ENCODE measurements at regions not wholly inside any gene's neighbourhood (a gene's known extent, or its start where the extent isn't known, plus 50 kb on each side); places are given as distances from the start of the nearest gene placed in this dataset.
"Not testable (repeated sequence)": the region's sequence is repeated elsewhere in the genome, so short reads cannot be mapped to it uniquely, and the experiment has no call there.

DNA sequence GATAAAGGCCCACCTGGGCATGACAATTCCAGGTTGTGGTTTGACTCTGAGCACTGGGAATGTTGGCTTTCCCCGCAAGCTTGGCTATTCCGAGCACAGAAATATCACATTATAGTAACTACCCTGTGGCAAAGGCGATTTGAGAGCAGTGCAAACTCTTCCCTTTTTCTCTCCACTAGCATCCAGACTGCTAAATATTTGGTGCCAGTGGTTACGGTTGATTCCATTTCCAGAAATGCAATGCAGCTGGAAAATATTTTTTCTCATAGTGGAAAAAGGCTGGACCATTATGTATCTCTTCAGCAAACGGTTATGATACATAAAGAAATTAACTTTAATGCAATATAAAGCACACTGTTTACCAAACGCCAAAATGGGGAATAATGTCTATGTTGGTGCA lies 158.0 kb downstream of the ENC1 start:
- no peak overlapping the region for H3K4me3 ChIP-seq
- no peak for DNase-seq
- H3K36me3 ChIP-seq = no peaks in the 10 kb centered on the region
- H3K27me3 ChIP-seq = no peaks in the 10 kb centered on the region
- H3K9me3 ChIP-seq = no peaks in the 10 kb centered on the region

DNA sequence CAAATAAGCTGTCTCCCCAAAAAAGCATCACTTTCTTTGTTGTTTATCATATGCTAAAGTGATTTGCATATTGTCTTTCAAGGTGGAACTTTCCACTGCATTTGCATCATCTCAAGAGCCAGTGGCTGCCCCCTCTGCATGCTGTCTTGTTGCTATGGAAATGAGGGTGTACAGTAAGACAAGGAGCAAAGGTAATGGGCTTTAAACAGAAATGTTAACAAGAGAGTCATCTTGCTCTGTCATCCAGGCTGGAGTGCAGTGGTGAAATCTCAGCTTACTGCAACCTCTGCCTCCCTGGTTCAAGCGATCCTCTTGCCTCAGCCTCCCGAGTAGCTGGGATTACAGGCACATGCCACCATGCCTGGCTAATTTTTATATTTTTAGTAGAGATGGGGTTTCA lies 159.2 kb downstream of the ENC1 start:
- not testable (repeated sequence) for H3K27me3 ChIP-seq, H3K9me3 ChIP-seq, H3K4me3 ChIP-seq, H3K36me3 ChIP-seq, DNase-seq

DNA sequence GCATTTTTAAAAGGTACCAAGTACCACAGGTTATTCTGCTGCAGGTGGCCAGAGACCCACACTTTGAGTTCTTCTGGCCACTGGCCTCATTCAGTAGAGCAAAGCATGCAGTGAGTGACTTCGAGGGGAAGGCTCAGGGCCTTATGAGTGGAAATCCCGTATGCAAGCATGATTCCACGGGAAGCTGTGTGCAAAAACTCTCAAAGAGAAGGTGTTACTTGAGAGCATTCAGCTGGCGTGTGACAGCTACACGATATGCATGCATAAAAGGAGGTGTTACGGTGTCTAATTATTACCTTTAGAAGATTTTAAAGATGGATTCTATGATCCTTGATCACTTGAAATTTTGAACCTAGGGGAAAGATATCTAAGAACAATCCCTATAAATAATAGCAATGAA lies 160.3 kb downstream of the ENC1 start:
- no peaks in the 10 kb centered on the region for H3K36me3 ChIP-seq
- DNase-seq = no peak
- no peaks in the 10 kb centered on the region; the same call in 1 of the 2 replicates for H3K27me3 ChIP-seq
- H3K4me3 ChIP-seq = no peak overlapping the region
- H3K9me3 ChIP-seq = no peaks in the 10 kb centered on the region

DNA sequence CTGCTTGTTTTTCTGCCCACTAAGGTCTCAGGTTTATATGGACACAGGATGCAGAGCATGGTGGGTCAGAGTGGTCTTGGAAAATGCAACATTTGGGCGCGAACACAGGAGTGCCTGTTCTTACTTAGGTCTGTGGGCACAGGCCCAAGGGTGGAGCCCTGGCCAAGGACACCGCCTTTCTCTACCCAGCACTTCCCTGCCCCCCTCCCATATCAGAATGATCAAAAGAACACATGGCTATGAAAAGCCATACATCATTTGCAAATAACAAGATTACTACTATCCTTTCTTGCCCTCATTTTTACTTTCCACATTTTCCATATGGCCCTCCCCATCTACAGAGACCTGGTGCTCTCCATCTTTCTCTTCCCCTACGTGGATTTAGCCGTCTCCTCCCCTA lies 162.2 kb downstream of the ENC1 start:
- Histone ChIP-seq H3K9me3 (no peaks in the 10 kb centered on the region), H3K4me3 (no peak overlapping the region), H3K36me3 (no peaks in the 10 kb centered on the region), H3K27me3 (no peaks in the 10 kb centered on the region; the same call in 1 of the 2 replicates)
- no peak for DNase-seq

DNA sequence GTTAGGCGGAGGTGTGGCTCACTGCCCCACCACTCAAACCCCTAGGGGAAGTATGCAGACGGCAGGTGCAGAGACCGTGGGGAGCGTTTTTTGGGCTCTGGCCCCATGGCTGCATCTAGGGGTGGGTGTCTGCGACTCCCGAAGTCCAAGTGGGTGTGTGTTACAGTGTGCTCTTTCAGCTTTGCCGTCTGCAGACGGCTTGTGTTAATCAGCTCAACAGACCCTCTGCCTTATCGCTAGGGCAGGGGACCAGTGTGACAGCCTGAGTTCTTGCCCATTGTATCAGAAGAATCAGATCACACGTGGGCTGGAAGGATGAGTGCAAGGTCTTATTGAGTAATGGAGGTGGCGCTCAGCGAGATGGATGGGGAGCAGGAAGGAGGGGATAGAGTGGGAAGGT lies 162.8 kb downstream of the ENC1 start:
- Histone ChIP-seq H3K4me3 (no peak overlapping the region), H3K27me3 (no peaks in the 10 kb centered on the region; the same call in 1 of the 2 replicates), H3K9me3 (no peaks in the 10 kb centered on the region), H3K36me3 (no peaks in the 10 kb centered on the region)
- no peak for DNase-seq

DNA sequence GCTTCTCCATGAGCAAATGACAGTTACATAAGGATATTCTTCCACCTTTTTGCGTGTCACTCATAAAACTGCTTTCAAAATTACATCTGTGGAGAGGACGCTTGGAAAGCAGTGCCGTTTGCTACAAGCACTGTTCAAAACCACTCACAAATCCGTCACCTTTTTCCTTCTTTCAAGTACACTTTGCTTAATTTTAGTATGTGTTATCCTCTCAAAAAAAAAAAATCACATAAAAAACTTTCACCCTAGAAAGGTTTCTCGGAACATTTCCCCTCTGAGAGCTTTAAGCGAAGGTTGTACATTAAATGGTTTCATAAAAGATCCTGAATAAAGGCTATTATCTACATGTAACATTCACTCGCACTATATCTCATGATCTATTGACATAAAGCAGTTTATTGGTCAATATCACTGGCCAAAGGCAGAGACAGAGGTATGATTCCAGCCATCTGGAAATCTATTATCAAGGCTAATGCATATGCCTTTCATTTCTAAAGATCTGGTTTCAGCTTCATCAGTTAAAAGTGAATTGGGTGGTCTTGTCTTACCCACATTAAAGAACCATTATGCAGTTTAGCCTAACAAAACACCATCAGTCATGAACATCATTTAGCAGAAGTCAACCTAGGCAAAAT lies 163.6 kb downstream of the ENC1 start:
- no peak for DNase-seq
- H3K36me3 ChIP-seq = no peaks in the 10 kb centered on the region
- no peak overlapping the region for H3K4me3 ChIP-seq
- no peaks in the 10 kb centered on the region for H3K9me3 ChIP-seq
- no peaks in the 10 kb centered on the region; the same call in 1 of the 2 replicates for H3K27me3 ChIP-seq

DNA sequence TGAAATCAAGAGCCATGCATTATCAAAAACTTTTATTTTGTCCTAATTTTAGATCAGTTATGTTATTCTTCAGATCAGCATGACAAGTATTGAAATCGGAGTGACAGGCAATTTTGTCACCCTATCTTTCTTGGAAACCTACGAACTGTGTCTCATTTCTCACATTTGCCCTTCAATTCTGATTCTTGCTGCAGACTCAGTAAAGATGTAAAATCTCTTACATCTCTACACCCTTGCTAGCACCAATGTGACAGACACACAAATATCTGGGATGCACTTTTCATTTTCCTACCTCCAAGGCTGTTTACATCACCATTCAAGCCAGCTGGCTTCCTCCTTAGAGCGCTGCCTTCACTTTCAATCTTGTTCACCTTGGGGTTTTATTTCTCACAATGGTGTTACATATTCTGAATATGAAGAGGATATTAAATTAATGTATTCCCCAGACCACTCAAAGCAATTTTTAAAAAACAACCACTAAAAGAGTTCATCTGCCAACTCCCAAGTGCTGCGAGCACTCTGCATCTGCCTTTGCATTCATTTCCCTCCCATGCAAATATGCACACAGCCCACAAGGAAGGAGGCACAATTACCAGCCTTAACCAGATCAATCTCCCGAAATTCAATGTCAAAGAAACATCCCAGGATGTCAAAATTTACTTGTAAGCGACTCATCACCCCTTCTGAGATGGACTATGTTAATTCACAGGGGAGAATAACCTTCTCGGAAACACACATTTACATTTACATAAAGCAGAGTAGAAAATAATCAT lies 164.3 kb downstream of the ENC1 start:
- H3K9me3 ChIP-seq = no peaks in the 10 kb centered on the region
- H3K4me3 ChIP-seq = no peak overlapping the region
- DNase-seq = no peak
- H3K36me3 ChIP-seq = no peaks in the 10 kb centered on the region
- H3K27me3 ChIP-seq = no peaks in the 10 kb centered on the region; the same call in 1 of the 2 replicates

DNA sequence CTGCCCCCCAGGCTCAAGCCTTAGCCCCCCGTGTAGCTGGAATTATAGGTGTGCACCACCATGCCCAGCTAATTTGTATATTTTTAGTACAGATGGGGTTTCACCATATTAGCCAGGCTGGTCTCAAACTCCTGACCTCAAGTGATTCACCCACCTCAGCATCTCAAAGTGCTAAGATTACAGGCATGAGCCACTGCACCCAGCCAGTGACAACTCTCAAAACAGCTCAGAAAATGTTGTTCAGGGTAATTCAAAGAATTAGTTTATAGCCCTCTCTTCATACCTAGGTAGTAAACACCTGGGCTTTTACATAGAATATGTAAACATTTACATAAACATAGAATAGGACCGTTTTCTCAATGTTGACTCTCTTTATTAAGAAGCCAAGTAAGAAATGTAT lies 168.7 kb downstream of the ENC1 start:
- Histone ChIP-seq H3K36me3 (no peaks in the 10 kb centered on the region), H3K27me3 (no peaks in the 10 kb centered on the region; the same call in 1 of the 2 replicates), H3K4me3 (no peak overlapping the region), H3K9me3 (no peaks in the 10 kb centered on the region)
- no peak for DNase-seq

DNA sequence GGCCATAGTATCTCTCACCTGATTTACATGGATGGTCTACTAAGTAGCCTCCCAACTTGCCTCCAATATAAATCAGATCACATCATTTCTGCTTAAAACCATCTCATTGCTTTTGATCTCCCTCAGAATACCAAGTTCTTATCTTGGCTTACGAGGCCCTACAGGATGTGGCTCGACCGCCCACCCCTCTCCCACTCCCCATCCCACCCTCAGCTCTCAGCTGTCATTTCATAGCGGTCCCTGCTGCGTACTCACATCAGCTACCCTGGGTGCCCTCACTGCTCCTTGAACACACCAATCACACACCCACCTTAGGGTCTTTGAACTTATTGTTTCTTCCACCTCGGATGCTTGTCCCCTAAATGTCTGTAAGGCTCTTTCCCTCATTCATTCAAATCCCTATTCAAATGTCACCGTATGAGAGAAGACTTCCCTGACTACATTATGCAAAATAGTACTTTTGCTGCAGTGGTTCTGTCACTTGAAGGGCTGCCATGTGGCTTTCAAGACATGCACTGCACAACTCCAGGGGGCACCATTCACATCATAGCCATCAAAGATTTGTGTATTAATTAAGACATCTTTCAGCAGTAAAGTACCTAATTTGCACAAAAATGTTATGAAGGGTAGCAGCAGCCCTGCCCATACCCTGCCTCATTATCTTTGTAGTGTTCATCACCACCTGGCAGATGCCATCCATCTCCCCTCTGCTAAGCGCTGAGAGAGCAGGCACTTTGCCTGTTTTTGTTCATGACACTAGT lies 171.1 kb downstream of the ENC1 start:
- no peaks in the 10 kb centered on the region for H3K27me3 ChIP-seq
- DNase-seq = no peak
- H3K9me3 ChIP-seq = no peaks in the 10 kb centered on the region
- no peaks in the 10 kb centered on the region for H3K36me3 ChIP-seq
- H3K4me3 ChIP-seq = no peak overlapping the region

DNA sequence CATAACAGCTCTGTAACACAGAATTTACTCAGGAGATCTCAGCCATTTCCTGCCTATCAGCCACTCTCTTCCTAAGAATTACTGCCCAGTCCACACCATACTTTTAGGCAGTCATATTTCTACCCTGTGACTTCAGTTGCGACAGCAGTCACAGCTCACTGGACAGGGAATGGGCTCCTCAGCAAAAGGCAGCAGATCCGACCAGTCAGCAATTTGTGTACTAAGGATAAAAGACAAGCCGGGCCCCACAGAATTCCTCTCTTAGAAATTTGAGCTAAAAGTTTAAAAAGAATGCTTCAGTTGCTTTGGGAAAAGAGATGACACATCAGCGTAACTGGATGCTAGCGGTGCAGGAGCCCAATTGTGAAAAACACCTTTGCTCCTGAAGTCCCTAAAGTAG lies 172.1 kb downstream of the ENC1 start:
- DNase-seq = no peak
- no peaks in the 10 kb centered on the region for H3K36me3 ChIP-seq

DNA sequence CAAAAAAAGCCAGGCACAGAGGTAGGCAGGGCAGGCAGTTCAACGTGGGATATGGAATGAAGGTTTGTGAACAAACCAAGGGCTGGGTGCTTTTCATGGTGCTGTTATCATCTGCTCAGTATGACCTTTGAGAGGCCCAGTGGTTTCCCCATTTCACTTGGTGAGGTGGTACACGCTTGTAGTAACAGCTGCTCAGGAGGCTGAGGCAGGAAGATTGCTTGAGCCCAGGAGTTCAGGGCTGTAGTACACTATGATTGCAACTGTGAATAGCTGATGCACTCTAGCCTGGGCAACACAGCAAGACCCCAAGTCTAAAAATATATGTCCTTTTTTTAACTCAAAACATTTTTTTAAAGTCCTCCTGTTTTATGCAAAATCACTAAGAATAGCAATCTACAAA lies 174.8 kb downstream of the ENC1 start:
- no peak for DNase-seq
- Histone ChIP-seq H3K9me3 (no peaks in the 10 kb centered on the region), H3K36me3 (no peaks in the 10 kb centered on the region), H3K4me3 (no peak overlapping the region), H3K27me3 (no peaks in the 10 kb centered on the region)

More for the DNA sequence above, 172.1 kb downstream of the ENC1 start:
- Histone ChIP-seq H3K9me3 (no peaks in the 10 kb centered on the region), H3K4me3 (no peak overlapping the region), H3K27me3 (no peaks in the 10 kb centered on the region)

DNA sequence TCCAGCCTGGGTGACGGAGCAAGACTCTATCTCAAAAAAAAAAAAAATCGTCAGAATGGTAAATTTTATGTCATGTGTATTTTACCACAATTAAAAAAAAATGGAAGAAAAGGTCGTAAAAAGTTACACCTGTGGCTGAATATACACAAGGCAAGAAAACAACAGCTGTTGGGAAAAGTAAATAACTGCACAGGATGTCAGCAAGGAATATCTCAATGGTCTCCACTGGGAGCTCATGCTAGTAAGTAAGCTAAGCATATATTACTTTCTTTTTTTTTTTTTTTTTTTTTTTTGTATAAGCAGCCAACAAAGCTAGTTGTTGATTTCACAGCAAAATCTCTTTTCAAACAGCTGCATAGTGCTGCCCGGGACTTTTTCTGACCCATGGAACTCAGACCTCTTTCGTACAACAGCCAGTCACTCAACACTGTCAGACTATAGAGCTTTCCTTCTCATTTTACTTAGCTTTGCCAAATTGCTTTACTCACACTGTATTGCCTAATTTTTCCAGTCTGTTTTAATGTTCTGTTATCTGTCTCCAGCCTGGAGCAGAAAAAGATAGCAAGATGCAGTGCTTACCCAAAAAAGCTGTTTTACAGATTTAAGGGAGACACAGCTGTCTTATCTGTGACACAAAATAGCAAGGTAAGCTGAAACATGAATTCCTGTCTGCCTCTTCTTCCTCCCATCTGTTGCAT lies 175.9 kb downstream of the ENC1 start:
- H3K36me3 ChIP-seq = no peaks in the 10 kb centered on the region
- no peaks in the 10 kb centered on the region for H3K9me3 ChIP-seq
- H3K27me3 ChIP-seq = no peaks in the 10 kb centered on the region
- no peak overlapping the region for H3K4me3 ChIP-seq
- no peak for DNase-seq

DNA sequence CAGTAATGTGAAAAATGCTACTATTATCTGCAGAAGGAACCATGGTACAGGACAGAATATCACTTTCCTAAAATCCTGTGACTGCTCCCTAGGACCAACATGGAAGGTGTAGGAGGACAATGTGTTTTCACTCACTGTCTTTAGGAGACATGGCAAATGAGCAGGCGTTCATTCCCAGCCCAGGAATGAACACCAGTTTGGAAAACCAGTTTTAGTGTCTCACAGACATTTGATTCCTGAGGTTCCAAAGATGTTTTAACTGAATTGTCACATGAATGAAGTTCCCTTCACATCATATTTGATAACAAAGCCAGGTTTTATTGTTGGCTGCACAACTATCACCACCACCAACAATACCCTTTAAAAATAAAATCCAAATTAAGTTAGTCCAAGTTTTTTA lies 178.2 kb downstream of the ENC1 start:
- no peak for DNase-seq
- Histone ChIP-seq H3K27me3 (no peaks in the 10 kb centered on the region), H3K9me3 (no peaks in the 10 kb centered on the region), H3K36me3 (no peaks in the 10 kb centered on the region), H3K4me3 (no peak overlapping the region)

DNA sequence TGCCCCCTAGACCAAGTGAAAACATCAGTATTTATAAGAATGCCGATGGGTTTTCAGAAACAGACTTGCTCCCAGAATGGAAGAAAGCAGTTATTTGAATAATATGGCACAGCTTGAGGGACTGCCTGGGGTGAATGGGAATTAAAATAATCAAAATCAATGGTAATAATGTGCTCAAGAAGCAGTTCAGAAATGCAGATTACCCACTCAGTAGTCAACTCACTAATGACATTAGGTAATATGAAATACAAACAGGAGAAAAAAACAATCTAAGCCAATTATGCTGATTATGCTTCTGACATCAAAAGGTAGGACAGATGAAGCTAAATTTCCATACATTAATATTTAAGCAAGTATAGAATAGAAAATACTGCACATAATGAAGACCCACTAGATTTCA lies 179.3 kb downstream of the ENC1 start:
- no peaks in the 10 kb centered on the region for H3K27me3 ChIP-seq
- H3K9me3 ChIP-seq = no peaks in the 10 kb centered on the region
- no peak overlapping the region for H3K4me3 ChIP-seq
- no peaks in the 10 kb centered on the region for H3K36me3 ChIP-seq
- no peak for DNase-seq

DNA sequence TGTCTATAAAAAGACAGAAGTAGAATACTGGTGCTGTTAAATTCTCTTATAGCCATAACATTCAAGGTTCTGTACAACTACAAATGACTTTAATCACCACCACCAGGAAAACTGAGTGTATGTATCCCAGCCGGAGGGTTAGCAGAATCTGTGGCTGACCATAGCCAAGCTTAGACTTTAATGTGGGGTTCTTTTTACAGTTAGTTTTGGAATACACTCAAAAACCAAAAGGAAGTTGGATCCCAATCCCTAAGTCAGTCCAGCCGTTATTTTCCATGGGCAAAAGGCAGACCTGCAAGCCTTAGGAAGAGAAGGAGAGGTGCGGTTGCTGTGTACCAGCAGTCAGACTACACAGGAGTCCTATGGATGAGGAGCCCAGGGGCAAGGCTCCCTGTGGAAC lies 179.8 kb downstream of the ENC1 start:
- Histone ChIP-seq H3K27me3 (no peaks in the 10 kb centered on the region), H3K9me3 (no peaks in the 10 kb centered on the region), H3K4me3 (no peak overlapping the region), H3K36me3 (no peaks in the 10 kb centered on the region)
- DNase-seq = no peak

DNA sequence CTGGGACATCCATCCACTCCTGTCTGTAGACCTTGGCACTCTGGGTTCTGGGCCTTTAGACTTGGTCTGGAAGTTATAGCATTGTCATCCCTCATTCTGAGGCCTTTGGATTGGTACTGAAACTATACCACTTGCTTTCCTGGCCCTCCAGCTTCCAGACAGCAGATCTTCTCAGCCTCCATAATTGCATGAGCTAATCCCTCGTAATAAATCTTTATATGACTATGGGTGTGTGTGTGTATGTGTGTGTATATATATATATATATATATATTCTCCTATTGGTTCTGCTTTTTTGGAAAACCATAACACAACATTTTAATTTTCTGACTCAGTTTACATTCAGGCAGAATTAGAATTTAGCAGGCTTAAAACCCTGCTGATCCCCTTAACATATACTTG lies 180.5 kb downstream of the ENC1 start:
- Histone ChIP-seq H3K9me3 (no peaks in the 10 kb centered on the region), H3K27me3 (no peaks in the 10 kb centered on the region), H3K4me3 (no peak overlapping the region), H3K36me3 (no peaks in the 10 kb centered on the region)
- DNase-seq = no peak

DNA sequence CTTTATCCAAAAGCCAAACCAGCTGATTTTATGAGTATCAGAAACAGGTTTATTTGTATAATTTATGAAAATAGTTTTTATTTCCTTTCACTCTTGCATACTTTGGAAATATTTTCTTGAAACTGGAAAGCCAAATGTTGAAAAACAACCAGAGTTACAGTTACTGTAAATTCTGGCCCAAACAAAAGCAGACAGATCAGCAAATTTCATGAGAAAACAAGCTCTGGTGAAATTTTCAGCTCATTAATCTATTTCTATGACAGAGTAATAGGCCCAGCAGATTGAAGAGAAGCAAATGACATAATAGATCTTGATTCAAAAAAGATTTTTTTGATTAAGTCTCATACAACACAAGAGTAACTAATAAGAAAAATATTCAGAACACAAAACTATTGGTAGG lies 182.7 kb downstream of the ENC1 start:
- H3K9me3 ChIP-seq = no peaks in the 10 kb centered on the region
- no peak for DNase-seq

More for the DNA sequence above, 182.7 kb downstream of the ENC1 start:
- Histone ChIP-seq H3K27me3 (no peaks in the 10 kb centered on the region), H3K4me3 (no peak overlapping the region), H3K36me3 (no peaks in the 10 kb centered on the region)

Data from MG63 (cell line).